RWPE2 (cell line): ENCODE measurements at regions not wholly inside any gene's neighbourhood (a gene's known extent, or its start where the extent isn't known, plus 50 kb on each side); places are given as distances from the start of the nearest gene placed in this dataset.

Experiments used
- ATAC-seq: fragments of 200-7000 bp; cut with Tn5 transposase; 3 replicates; pipeline ENCODE4 v1.9.1; 2021; ENCODE audit warnings: low read depth
- DNase-seq: peaks from one replicate; pipeline ENCODE4 v3.0.0-alpha.2; 2020; ENCODE audit warnings: low spot score
- H3K27ac ChIP-seq: fragments of 450-650 bp; 2 replicates; pipeline ENCODE4 v1.5.1; 2017; ENCODE audit warnings: mild to moderate bottlenecking; ENCODE audit not compliant: poor library complexity, severe bottlenecking
- H3K27me3 ChIP-seq: fragments of 250-450 bp; sonication (Bioruptor Pico); 2 replicates; pipeline ENCODE4 v1.5.1; 2021; ENCODE audit warnings: mild to moderate bottlenecking, moderate library complexity; ENCODE audit not compliant: insufficient read depth, poor library complexity, severe bottlenecking
- H3K36me3 ChIP-seq: fragments of 250-450 bp; sonication (Bioruptor Pico); 2 replicates; pipeline ENCODE4 v1.5.1; 2020; ENCODE audit warnings: low read depth, mild to moderate bottlenecking, moderate library complexity
- H3K4me1 ChIP-seq: fragments of 250-450 bp; sonication (Bioruptor Pico); 2 replicates; pipeline ENCODE4 v1.5.1; 2021; ENCODE audit warnings: mild to moderate bottlenecking, moderate library complexity; ENCODE audit not compliant: insufficient read depth, poor library complexity, severe bottlenecking
- H3K4me3 ChIP-seq: fragments of 250-450 bp; sonication (Bioruptor Pico); 2 replicates; pipeline ENCODE4 v1.5.1; 2021; ENCODE audit warnings: mild to moderate bottlenecking, moderate library complexity; ENCODE audit not compliant: severe bottlenecking
- H3K9me3 ChIP-seq: fragments of 250-450 bp; sonication (Bioruptor Pico); 2 replicates; pipeline ENCODE4 v1.5.1; 2021; ENCODE audit warnings: mild to moderate bottlenecking, moderate library complexity; ENCODE audit not compliant: severe bottlenecking
- TF ChIP-seq, protein P1 (sequence below): fragments of 450-650 bp; IDR thresholded peaks from one replicate; pipeline ENCODE4 v1.5.1; 2017; ENCODE audit warnings: mild to moderate bottlenecking, moderate library complexity; ENCODE audit not compliant: poor library complexity, severe bottlenecking

DNA sequence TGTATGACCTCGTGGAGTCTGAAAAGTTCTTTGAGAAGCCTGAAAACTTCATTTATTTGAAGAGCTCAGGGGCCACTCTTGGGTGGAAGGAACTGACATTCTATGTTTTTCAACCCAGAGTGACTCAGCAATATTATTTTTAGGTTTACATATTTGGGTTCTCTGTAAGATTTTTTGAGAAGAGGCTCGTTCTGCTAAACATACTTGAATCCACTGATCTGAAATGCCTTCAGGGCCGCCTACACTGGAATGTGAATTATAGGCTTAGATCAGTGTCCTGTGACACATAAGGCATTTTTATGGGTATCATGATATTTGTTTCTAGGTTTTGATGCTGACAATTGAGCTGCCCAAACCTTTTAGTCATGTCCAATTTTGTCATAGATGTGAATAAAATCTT is 86.2 kb downstream of the PSAT1 start:
- H3K27ac ChIP-seq: no peak overlapping the region
- no peak for DNase-seq

DNA sequence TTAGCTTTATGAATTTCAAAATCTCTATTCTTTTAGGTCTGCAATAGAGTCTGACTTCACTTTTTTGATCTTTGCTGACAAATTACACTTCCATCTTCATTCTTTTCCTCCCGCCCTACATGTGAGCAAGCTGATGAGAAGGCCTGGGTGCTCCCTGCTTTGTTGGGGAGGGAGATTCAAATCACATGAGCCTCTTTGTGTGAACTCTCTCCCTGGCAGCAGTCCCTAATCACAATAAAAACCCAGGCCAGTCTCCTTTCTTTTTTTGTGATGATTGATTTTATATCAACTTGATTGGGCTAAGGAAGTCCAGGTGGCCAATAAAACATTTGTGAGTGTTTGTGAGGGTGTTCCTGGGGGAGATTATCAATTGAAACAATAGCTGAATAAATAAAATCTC is 89.4 kb downstream of the PSAT1 start:
- H3K4me3 ChIP-seq: no peak overlapping the region
- no peaks in the 10 kb centered on the region for H3K36me3 ChIP-seq
- no peaks in the 10 kb centered on the region for H3K4me1 ChIP-seq
- TF ChIP-seq, protein P1, sequence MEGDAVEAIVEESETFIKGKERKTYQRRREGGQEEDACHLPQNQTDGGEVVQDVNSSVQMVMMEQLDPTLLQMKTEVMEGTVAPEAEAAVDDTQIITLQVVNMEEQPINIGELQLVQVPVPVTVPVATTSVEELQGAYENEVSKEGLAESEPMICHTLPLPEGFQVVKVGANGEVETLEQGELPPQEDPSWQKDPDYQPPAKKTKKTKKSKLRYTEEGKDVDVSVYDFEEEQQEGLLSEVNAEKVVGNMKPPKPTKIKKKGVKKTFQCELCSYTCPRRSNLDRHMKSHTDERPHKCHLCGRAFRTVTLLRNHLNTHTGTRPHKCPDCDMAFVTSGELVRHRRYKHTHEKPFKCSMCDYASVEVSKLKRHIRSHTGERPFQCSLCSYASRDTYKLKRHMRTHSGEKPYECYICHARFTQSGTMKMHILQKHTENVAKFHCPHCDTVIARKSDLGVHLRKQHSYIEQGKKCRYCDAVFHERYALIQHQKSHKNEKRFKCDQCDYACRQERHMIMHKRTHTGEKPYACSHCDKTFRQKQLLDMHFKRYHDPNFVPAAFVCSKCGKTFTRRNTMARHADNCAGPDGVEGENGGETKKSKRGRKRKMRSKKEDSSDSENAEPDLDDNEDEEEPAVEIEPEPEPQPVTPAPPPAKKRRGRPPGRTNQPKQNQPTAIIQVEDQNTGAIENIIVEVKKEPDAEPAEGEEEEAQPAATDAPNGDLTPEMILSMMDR: no peak
- DNase-seq: no peak
- no peak overlapping the region for H3K27ac ChIP-seq
- ATAC-seq: no peak
- no peaks in the 10 kb centered on the region for H3K9me3 ChIP-seq
- no peaks in the 10 kb centered on the region for H3K27me3 ChIP-seq

More for the DNA sequence above, 86.2 kb downstream of the PSAT1 start:
- no peak overlapping the region for H3K4me3 ChIP-seq
- TF ChIP-seq, protein P1: no peak
- ATAC-seq: no peak
- no peaks in the 10 kb centered on the region for H3K36me3 ChIP-seq
- H3K27me3 ChIP-seq: no peaks in the 10 kb centered on the region
- no peaks in the 10 kb centered on the region for H3K4me1 ChIP-seq
- H3K9me3 ChIP-seq: no peaks in the 10 kb centered on the region

DNA sequence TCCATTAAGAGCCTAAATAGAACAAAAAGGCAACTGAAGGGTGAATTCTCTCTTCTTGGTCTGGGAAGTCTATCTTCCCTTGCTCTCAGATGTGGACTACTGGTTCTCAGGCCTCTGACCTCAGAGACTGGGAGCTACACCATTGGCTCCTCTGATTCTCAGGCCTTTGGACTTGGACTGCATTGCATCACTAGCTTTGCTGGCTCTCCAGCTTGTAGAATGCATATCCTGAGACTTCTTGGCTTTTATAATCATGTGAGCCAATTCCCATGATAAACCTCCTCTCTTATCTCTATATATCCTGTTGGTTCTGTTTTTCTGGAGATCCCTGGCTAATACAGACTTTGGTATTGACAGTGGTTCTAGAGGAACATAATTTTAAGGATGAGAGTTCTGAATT is 89.8 kb downstream of the PSAT1 start:
- Histone ChIP-seq H3K27me3 (no peaks in the 10 kb centered on the region), H3K4me1 (no peaks in the 10 kb centered on the region), H3K36me3 (no peaks in the 10 kb centered on the region), H3K9me3 (no peaks in the 10 kb centered on the region), H3K27ac (no peak overlapping the region), H3K4me3 (no peak overlapping the region)
- TF ChIP-seq, protein P1: no peak
- DNase-seq (no peak), ATAC-seq (no peak)

DNA sequence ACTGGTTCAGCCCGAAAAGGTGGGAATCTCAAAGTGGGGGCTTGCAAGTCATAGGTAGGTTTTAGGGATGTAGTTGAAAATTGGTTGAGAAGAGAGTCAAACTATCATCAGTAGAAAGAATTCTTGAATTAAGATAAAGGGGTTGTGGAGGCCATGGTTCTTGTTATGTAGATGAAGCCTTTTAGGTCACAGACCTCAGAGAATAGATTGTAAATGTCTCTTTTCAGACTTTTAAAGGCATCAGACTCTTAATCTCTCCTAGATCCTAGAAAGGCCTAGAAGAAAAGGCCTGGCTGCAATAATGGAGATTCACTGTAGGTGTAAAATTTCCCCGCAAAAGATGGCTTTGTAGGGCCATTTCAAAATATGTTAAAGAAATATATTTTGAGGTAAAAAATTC is 96.4 kb downstream of the PSAT1 start:
- no peak for DNase-seq
- H3K9me3 ChIP-seq: no peaks in the 10 kb centered on the region
- ATAC-seq: no peak
- no peak overlapping the region for H3K4me3 ChIP-seq
- no peaks in the 10 kb centered on the region for H3K36me3 ChIP-seq
- no peaks in the 10 kb centered on the region for H3K4me1 ChIP-seq
- no peak overlapping the region for H3K27ac ChIP-seq
- no peaks in the 10 kb centered on the region for H3K27me3 ChIP-seq
- TF ChIP-seq, protein P1: no peak

DNA sequence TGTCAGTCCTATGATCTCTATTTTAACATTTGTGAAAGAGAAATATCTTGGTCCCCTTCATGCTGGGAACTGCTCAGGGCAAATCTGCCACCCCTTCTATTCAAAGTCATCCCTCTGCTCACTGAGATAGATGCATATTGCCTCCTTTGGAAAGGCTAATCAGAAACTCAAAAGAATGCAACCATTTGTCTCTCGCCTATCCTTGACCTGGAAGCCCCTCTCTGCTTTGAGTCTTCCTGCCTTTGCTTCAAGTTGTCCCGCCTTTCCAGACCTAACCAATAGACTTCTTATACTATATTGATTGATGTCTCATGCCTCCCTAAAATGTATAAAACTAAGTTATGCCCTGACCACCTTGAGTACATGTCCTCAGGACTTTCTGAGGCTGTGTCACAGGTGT is 97.0 kb downstream of the PSAT1 start:
- Histone ChIP-seq H3K4me1 (no peaks in the 10 kb centered on the region), H3K27ac (no peak overlapping the region)

More for the DNA sequence above, 97.0 kb downstream of the PSAT1 start:
- no peak for ATAC-seq
- no peaks in the 10 kb centered on the region for H3K9me3 ChIP-seq
- H3K27me3 ChIP-seq: no peaks in the 10 kb centered on the region
- no peak for DNase-seq
- no peak overlapping the region for H3K4me3 ChIP-seq
- TF ChIP-seq, protein P1: no peak
- no peaks in the 10 kb centered on the region for H3K36me3 ChIP-seq
